Loucy (cell line): ENCODE measurements at regions not wholly inside any gene's neighbourhood (a gene's known extent, or its start where the extent isn't known, plus 50 kb on each side); places are given as distances from the start of the nearest gene placed in this dataset.
"Not testable (repeated sequence)": the region's sequence is repeated elsewhere in the genome, so short reads cannot be mapped to it uniquely, and the experiment has no call there.

Experiments
- H2AFZ ChIP-seq: fragments of 200-600 bp; sonication (generic); 2 replicates; pipeline ENCODE4 v1.6.0; 2016; ENCODE audit warnings: antibody characterized with exemption, mild to moderate bottlenecking, low read length, moderate library complexity
- H3F3A ChIP-seq: fragments of 200-600 bp; 2 replicates; pipeline ENCODE4 v1.6.0; 2016; ENCODE audit warnings: antibody characterized with exemption, low read depth, mild to moderate bottlenecking
- H3K27me3 ChIP-seq: fragments of 200-600 bp; sonication (generic); 2 replicates; pipeline ENCODE4 v1.6.1; 2014; ENCODE audit warnings: low read length, mild to moderate bottlenecking; ENCODE audit not compliant: insufficient read depth, poor library complexity, severe bottlenecking
- H3K36me3 ChIP-seq: fragments of 200-600 bp; sonication (generic); 2 replicates; pipeline ENCODE4 v1.6.1; 2016; ENCODE audit warnings: low read length; ENCODE audit not compliant: insufficient read depth
- H3K4me1 ChIP-seq: fragments of 200-600 bp; sonication (generic); 2 replicates; pipeline ENCODE4 v1.5.1; 2014; ENCODE audit warnings: low read length, mild to moderate bottlenecking; ENCODE audit not compliant: insufficient read depth, poor library complexity, severe bottlenecking
- H3K4me2 ChIP-seq: fragments of 200-600 bp; sonication (generic); 2 replicates; pipeline ENCODE4 v1.6.0; 2014; ENCODE audit warnings: antibody characterized with exemption, low read length, low read depth, mild to moderate bottlenecking; ENCODE audit not compliant: poor library complexity, severe bottlenecking
- H3K4me3 ChIP-seq: fragments of 200-600 bp; sonication (generic); 2 replicates; pipeline ENCODE4 v1.5.1; 2014; ENCODE audit warnings: low read length, mild to moderate bottlenecking, mixed read lengths; ENCODE audit not compliant: poor library complexity, severe bottlenecking
- H3K79me2 ChIP-seq: fragments of 200-600 bp; sonication (generic); 2 replicates; pipeline ENCODE4 v1.6.1; 2014; ENCODE audit warnings: low read length; ENCODE audit not compliant: insufficient read depth
- H3K9ac ChIP-seq: fragments of 200-600 bp; sonication (generic); 2 replicates; pipeline ENCODE4 v1.6.0; 2014; ENCODE audit warnings: mild to moderate bottlenecking, low read depth, low read length, moderate library complexity; ENCODE audit not compliant: poor library complexity, severe bottlenecking
- H3K9me2 ChIP-seq: fragments of 200-600 bp; sonication (generic); replicated peaks from 2 replicates; pipeline ENCODE4 v1.6.1; 2016; ENCODE audit warnings: low read depth, low read length, mixed read lengths
- H3K9me3 ChIP-seq: fragments of 200-600 bp; sonication (generic); 2 replicates; pipeline ENCODE4 v1.6.1; 2014; ENCODE audit warnings: mild to moderate bottlenecking, antibody characterized with exemption, low read length, low read depth; ENCODE audit not compliant: insufficient read depth
- H4K20me1 ChIP-seq: fragments of 200-600 bp; sonication (generic); 2 replicates; pipeline ENCODE4 v1.6.0; 2014; ENCODE audit warnings: antibody characterized with exemption, low read length, mild to moderate bottlenecking; ENCODE audit not compliant: insufficient read depth, poor library complexity, severe bottlenecking
- CTCF ChIP-seq: fragments of 200-600 bp; sonication (generic); conservative IDR thresholded peaks from 2 replicates; pipeline ENCODE4 v1.5.1; 2014; ENCODE audit warnings: mild to moderate bottlenecking, antibody characterized with exemption, low read length
- EZH2phosphoT487 ChIP-seq: fragments of 200-600 bp; IDR thresholded peaks from 2 replicates; pipeline ENCODE4 v1.6.1; 2018; ENCODE audit warnings: antibody characterized with exemption, mild to moderate bottlenecking, moderate library complexity, borderline replicate concordance

- Histone ChIP-seq H3K4me2 (no peak overlapping the region), H3K4me3 (no peak overlapping the region), H3K36me3 (no peaks in the 10 kb centered on the region), H3K79me2 (no peaks in the 10 kb centered on the region), H4K20me1 (no peaks in the 10 kb centered on the region), H3K9me2 (no peaks in the 10 kb centered on the region), H3K9me3 (no peaks in the 10 kb centered on the region), H2AFZ (no peak overlapping the region), H3F3A (no peaks in the 10 kb centered on the region), H3K9ac (no peak overlapping the region), H3K27me3 (no peaks in the 10 kb centered on the region), H3K4me1 (no peaks in the 10 kb centered on the region)
- no peak for TF ChIP-seq CTCF
- no peak for TF ChIP-seq EZH2phosphoT487
These were observed 1404.8 kb downstream of the SLITRK1 start for GRCh38 chr13:82477436-82477835.

GRCh38 chr13:82467626-82468025 is 1414.6 kb downstream of the SLITRK1 start:
- no peaks in the 10 kb centered on the region for H4K20me1 ChIP-seq
- no peaks in the 10 kb centered on the region for H3K79me2 ChIP-seq
- H3K9ac ChIP-seq, result no peak overlapping the region
- H3K9me3 ChIP-seq, result no peaks in the 10 kb centered on the region
- no peaks in the 10 kb centered on the region for H3F3A ChIP-seq
- no peaks in the 10 kb centered on the region for H3K4me1 ChIP-seq
- no peaks in the 10 kb centered on the region for H3K27me3 ChIP-seq
- H3K4me2 ChIP-seq, result no peak overlapping the region
- no peak for TF ChIP-seq CTCF
- TF ChIP-seq EZH2phosphoT487, result no peak
- no peak overlapping the region for H3K4me3 ChIP-seq
- no peaks in the 10 kb centered on the region for H3K36me3 ChIP-seq
- no peak overlapping the region for H2AFZ ChIP-seq
- no peaks in the 10 kb centered on the region for H3K9me2 ChIP-seq

- H3K27me3 ChIP-seq, H2AFZ ChIP-seq, H3K4me3 ChIP-seq, H3K79me2 ChIP-seq, H3K9ac ChIP-seq, H3K4me2 ChIP-seq, H3K4me1 ChIP-seq, H3K36me3 ChIP-seq, H4K20me1 ChIP-seq, H3K9me3 ChIP-seq, H3K9me2 ChIP-seq, H3F3A ChIP-seq: not testable (repeated sequence)
These were observed 1422.7 kb downstream of the SLITRK1 start for GRCh38 chr13:82459575-82459974.

- H3K9ac ChIP-seq, result no peak overlapping the region
- no peak overlapping the region for H3K4me3 ChIP-seq
- no peak overlapping the region for H3K4me2 ChIP-seq
- no peaks in the 10 kb centered on the region for H3K9me3 ChIP-seq
- no peaks in the 10 kb centered on the region for H3F3A ChIP-seq
- no peaks in the 10 kb centered on the region for H3K79me2 ChIP-seq
- H3K4me1 ChIP-seq, result no peaks in the 10 kb centered on the region
- no peak overlapping the region for H2AFZ ChIP-seq
- no peaks in the 10 kb centered on the region for H3K27me3 ChIP-seq
- H3K9me2 ChIP-seq, result no peaks in the 10 kb centered on the region
- TF ChIP-seq EZH2phosphoT487 (no peak), CTCF (no peak)
- H4K20me1 ChIP-seq, result no peaks in the 10 kb centered on the region
- no peaks in the 10 kb centered on the region for H3K36me3 ChIP-seq
These were observed 1424.1 kb downstream of the SLITRK1 start for GRCh38 chr13:82458169-82458568.

GRCh38 chr13:82457548-82457947 is 1424.7 kb downstream of the SLITRK1 start:
- not testable (repeated sequence) for H3K9ac ChIP-seq, H3K9me2 ChIP-seq, H3K9me3 ChIP-seq, H3K27me3 ChIP-seq, H3K4me3 ChIP-seq, H3F3A ChIP-seq, H3K4me1 ChIP-seq, H2AFZ ChIP-seq, H3K36me3 ChIP-seq, H3K4me2 ChIP-seq, H3K79me2 ChIP-seq, H4K20me1 ChIP-seq
